ENCODE measurements at regions not wholly inside any gene's neighbourhood (a gene's known extent, or its start where the extent isn't known, plus 50 kb on each side); places are given as distances from the start of the nearest gene placed in this dataset.

GRCh38 chr2:126832014-126832413 lies 66.7 kb upstream of the TEX51 start:
- Histone ChIP-seq H3K27ac (ENCODE audit: low read depth, low read length) (no peak overlapping the region), H3K36me3 (ENCODE audit: control insufficient read depth in 1 of 2, insufficient read depth in 2 of 2, low read length in 2 of 2) (no peaks in the 10 kb centered on the region), H3K4me1 (ENCODE audit: control insufficient read depth in 1 of 2, insufficient read depth in 2 of 2, low read length in 2 of 2) (no peaks in the 10 kb centered on the region), H3K4me3 (ENCODE audit: low read depth in 1 of 2, low read length in 2 of 2) (no peak overlapping the region), H3K27me3 (ENCODE audit: control insufficient read depth in 1 of 2, insufficient read depth in 2 of 2, low read length in 2 of 2) (peaks cover 0 to 7% of the 10 kb centered on the region in 2 donors), H3K9ac (ENCODE audit: low read depth in 1 of 2, low read length in 2 of 2) (no peak overlapping the region), H3K9me3 (ENCODE audit: control insufficient read depth in 1 of 2, low read length in 2 of 2) (no peaks in the 10 kb centered on the region)

GRCh38 chr2:126832757-126833156 lies 65.9 kb upstream of the TEX51 start:
- Histone ChIP-seq H3K27me3 (ENCODE audit: control insufficient read depth in 1 of 2, insufficient read depth in 2 of 2, low read length in 2 of 2) (peaks cover 0 to 7% of the 10 kb centered on the region in 2 donors), H3K9ac (ENCODE audit: low read depth in 1 of 2, low read length in 2 of 2) (no peak overlapping the region), H3K27ac (ENCODE audit: low read depth, low read length) (no peak overlapping the region), H3K4me3 (ENCODE audit: low read depth in 1 of 2, low read length in 2 of 2) (no peak overlapping the region), H3K36me3 (ENCODE audit: control insufficient read depth in 1 of 2, insufficient read depth in 2 of 2, low read length in 2 of 2) (no peaks in the 10 kb centered on the region), H3K4me1 (ENCODE audit: control insufficient read depth in 1 of 2, insufficient read depth in 2 of 2, low read length in 2 of 2) (no peaks in the 10 kb centered on the region), H3K9me3 (ENCODE audit: control insufficient read depth in 1 of 2, low read length in 2 of 2) (no peaks in the 10 kb centered on the region)

DNA sequence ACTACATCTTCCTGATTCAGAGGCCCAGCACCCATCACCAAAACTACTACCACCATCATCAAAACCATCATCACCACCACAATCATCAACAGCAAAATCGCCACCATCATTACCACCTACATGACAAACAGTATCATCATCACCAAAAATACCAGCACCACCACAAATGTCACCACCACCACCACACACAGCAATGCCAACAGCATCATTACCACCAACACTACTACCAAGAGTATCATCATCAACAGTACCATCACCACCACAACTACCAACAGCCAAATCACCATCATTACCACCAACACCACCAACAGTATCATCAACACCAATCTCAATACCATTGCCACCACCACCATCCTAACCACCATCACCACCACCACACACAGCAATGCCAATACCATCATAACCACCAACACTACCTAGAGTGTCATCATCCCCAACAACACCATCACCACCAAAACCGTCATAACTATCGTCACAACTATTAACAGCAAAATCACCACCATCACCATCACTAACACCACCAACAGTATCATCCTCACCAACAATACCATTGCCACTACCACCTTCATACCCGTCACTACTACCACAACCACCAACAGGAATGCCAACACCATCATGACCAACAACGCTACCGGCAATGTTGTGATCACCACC lies 64.6 kb upstream of the TEX51 start:
- H3K27me3 ChIP-seq (ENCODE audit: control insufficient read depth in 1 of 2, insufficient read depth in 2 of 2, low read length in 2 of 2), result peaks cover 0 to 6% of the 10 kb centered on the region in 2 donors
- H3K27ac ChIP-seq (ENCODE audit: low read depth, low read length), result no peak overlapping the region
- no peaks in the 10 kb centered on the region for H3K9me3 ChIP-seq (ENCODE audit: control insufficient read depth in 1 of 2, low read length in 2 of 2)
- no peaks in the 10 kb centered on the region for H3K36me3 ChIP-seq (ENCODE audit: control insufficient read depth in 1 of 2, insufficient read depth in 2 of 2, low read length in 2 of 2)
- H3K4me1 ChIP-seq (ENCODE audit: control insufficient read depth in 1 of 2, insufficient read depth in 2 of 2, low read length in 2 of 2), result no peaks in the 10 kb centered on the region
- H3K9ac ChIP-seq (ENCODE audit: low read depth in 1 of 2, low read length in 2 of 2), result no peak overlapping the region
- H3K4me3 ChIP-seq (ENCODE audit: low read depth in 1 of 2, low read length in 2 of 2), result no peak overlapping the region

DNA sequence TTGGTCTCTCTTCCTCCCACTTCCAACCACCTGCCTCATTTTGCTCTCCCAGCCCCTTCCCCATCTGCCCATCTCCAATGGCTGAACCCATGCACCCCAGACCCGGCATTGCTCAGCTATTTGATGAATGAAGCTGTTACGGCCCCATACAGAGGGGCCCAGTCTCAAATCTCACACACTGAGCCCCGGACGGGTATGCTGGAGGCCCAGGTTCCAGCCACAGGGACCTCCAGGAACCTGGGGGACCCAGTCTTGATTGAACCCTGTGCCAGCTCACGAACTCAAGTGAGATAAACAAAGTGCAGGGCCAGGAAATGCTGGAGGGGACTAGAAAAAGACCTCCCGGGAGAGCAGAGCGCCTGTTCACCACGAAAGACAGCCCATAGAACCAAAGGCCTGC lies 63.4 kb upstream of the TEX51 start:
- Histone ChIP-seq H3K9ac (ENCODE audit: low read depth in 1 of 2, low read length in 2 of 2) (no peak overlapping the region), H3K27me3 (ENCODE audit: control insufficient read depth in 1 of 2, insufficient read depth in 2 of 2, low read length in 2 of 2) (no peaks in the 10 kb centered on the region), H3K36me3 (ENCODE audit: control insufficient read depth in 1 of 2, insufficient read depth in 2 of 2, low read length in 2 of 2) (no peaks in the 10 kb centered on the region), H3K4me1 (ENCODE audit: control insufficient read depth in 1 of 2, insufficient read depth in 2 of 2, low read length in 2 of 2) (no peaks in the 10 kb centered on the region), H3K27ac (ENCODE audit: low read depth, low read length) (no peak overlapping the region), H3K9me3 (ENCODE audit: control insufficient read depth in 1 of 2, low read length in 2 of 2) (no peaks in the 10 kb centered on the region), H3K4me3 (ENCODE audit: low read depth in 1 of 2, low read length in 2 of 2) (no peak overlapping the region)

GRCh38 chr2:126835831-126836230 lies 62.9 kb upstream of the TEX51 start:
- H3K4me3 ChIP-seq (ENCODE audit: low read depth in 1 of 2, low read length in 2 of 2), result no peak overlapping the region
- no peaks in the 10 kb centered on the region for H3K4me1 ChIP-seq (ENCODE audit: control insufficient read depth in 1 of 2, insufficient read depth in 2 of 2, low read length in 2 of 2)
- H3K9me3 ChIP-seq (ENCODE audit: control insufficient read depth in 1 of 2, low read length in 2 of 2), result no peaks in the 10 kb centered on the region
- no peak overlapping the region for H3K9ac ChIP-seq (ENCODE audit: low read depth in 1 of 2, low read length in 2 of 2)
- H3K27me3 ChIP-seq (ENCODE audit: control insufficient read depth in 1 of 2, insufficient read depth in 2 of 2, low read length in 2 of 2), result no peaks in the 10 kb centered on the region
- no peak overlapping the region for H3K27ac ChIP-seq (ENCODE audit: low read depth, low read length)
- no peaks in the 10 kb centered on the region for H3K36me3 ChIP-seq (ENCODE audit: control insufficient read depth in 1 of 2, insufficient read depth in 2 of 2, low read length in 2 of 2)

GRCh38 chr2:126836761-126837679 lies 61.7 kb upstream of the TEX51 start:
- H3K27ac ChIP-seq (ENCODE audit: low read depth, low read length), result no peak overlapping the region
- no peaks in the 10 kb centered on the region for H3K9me3 ChIP-seq (ENCODE audit: control insufficient read depth in 1 of 2, low read length in 2 of 2)
- H3K9ac ChIP-seq (ENCODE audit: low read depth in 1 of 2, low read length in 2 of 2), result no peak overlapping the region
- H3K4me3 ChIP-seq (ENCODE audit: low read depth in 1 of 2, low read length in 2 of 2), result no peak overlapping the region
- no peaks in the 10 kb centered on the region for H3K4me1 ChIP-seq (ENCODE audit: control insufficient read depth in 1 of 2, insufficient read depth in 2 of 2, low read length in 2 of 2)
- H3K27me3 ChIP-seq (ENCODE audit: control insufficient read depth in 1 of 2, insufficient read depth in 2 of 2, low read length in 2 of 2), result no peaks in the 10 kb centered on the region
- H3K36me3 ChIP-seq (ENCODE audit: control insufficient read depth in 1 of 2, insufficient read depth in 2 of 2, low read length in 2 of 2), result no peaks in the 10 kb centered on the region

DNA sequence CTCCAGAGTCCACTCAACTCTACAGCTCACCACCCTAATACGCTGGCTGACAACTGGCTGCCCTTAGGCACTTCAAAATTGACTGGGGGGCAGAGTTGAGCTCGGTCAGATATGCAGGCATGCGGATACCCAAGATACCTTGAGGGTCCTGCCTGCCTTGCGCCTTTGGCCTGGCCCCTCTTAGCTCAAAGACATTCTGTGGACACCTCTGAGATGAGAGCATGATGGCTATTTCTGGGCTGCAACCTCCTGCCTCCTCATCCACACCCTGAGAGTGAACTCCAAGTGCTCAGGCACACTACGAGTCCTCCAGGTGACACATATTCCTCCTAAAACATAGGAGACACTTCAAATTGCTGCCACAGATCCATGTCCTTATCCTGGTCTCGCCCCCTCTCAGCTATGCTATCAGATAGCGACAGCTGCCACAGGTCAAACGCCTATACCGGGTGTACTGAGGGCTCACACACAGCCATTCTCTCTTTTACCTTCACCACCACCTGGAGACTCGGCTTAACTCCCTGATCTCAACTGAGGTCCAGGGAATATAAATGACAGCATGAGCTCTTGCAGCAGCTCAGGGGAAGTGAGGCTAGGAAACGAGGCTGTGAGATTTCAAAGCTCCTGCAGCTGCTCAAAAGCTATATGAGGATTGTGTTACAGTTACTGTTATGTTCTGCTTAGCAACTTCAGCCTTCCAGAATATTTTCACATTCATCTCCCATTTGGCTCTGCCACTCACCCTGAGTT lies 60.5 kb upstream of the TEX51 start:
- Histone ChIP-seq H3K9me3 (ENCODE audit: control insufficient read depth in 1 of 2, low read length in 2 of 2) (no peaks in the 10 kb centered on the region), H3K27me3 (ENCODE audit: control insufficient read depth in 1 of 2, insufficient read depth in 2 of 2, low read length in 2 of 2) (no peaks in the 10 kb centered on the region), H3K27ac (ENCODE audit: low read depth, low read length) (no peak overlapping the region), H3K9ac (ENCODE audit: low read depth in 1 of 2, low read length in 2 of 2) (no peak overlapping the region), H3K4me3 (ENCODE audit: low read depth in 1 of 2, low read length in 2 of 2) (no peak overlapping the region), H3K36me3 (ENCODE audit: control insufficient read depth in 1 of 2, insufficient read depth in 2 of 2, low read length in 2 of 2) (no peaks in the 10 kb centered on the region), H3K4me1 (ENCODE audit: control insufficient read depth in 1 of 2, insufficient read depth in 2 of 2, low read length in 2 of 2) (no peaks in the 10 kb centered on the region)

DNA sequence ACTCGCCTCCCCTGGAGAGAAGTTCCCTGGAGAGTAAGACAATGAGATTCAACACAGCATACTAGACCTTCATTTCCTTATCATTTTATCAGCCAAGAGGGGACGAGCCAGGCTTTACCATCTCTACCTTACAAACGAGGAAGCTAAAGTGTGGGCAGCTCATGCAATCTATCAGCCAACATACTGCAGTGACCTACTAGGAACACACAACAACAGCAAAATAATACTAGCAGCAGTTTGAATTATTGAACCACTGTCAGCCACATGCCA lies 60.0 kb upstream of the TEX51 start:
- Histone ChIP-seq H3K27ac (ENCODE audit: low read depth, low read length) (no peak overlapping the region), H3K36me3 (ENCODE audit: control insufficient read depth in 1 of 2, insufficient read depth in 2 of 2, low read length in 2 of 2) (no peaks in the 10 kb centered on the region), H3K27me3 (ENCODE audit: control insufficient read depth in 1 of 2, insufficient read depth in 2 of 2, low read length in 2 of 2) (no peaks in the 10 kb centered on the region), H3K9me3 (ENCODE audit: control insufficient read depth in 1 of 2, low read length in 2 of 2) (no peaks in the 10 kb centered on the region), H3K9ac (ENCODE audit: low read depth in 1 of 2, low read length in 2 of 2) (no peak overlapping the region), H3K4me3 (ENCODE audit: low read depth in 1 of 2, low read length in 2 of 2) (no peak overlapping the region), H3K4me1 (ENCODE audit: control insufficient read depth in 1 of 2, insufficient read depth in 2 of 2, low read length in 2 of 2) (no peaks in the 10 kb centered on the region)

- Histone ChIP-seq H3K27me3 (ENCODE audit: control insufficient read depth in 1 of 2, insufficient read depth in 2 of 2, low read length in 2 of 2) (no peaks in the 10 kb centered on the region), H3K4me3 (ENCODE audit: low read depth in 1 of 2, low read length in 2 of 2) (no peak overlapping the region), H3K9ac (ENCODE audit: low read depth in 1 of 2, low read length in 2 of 2) (no peak overlapping the region), H3K27ac (ENCODE audit: low read depth, low read length) (no peak overlapping the region), H3K4me1 (ENCODE audit: control insufficient read depth in 1 of 2, insufficient read depth in 2 of 2, low read length in 2 of 2) (no peaks in the 10 kb centered on the region), H3K36me3 (ENCODE audit: control insufficient read depth in 1 of 2, insufficient read depth in 2 of 2, low read length in 2 of 2) (no peaks in the 10 kb centered on the region), H3K9me3 (ENCODE audit: control insufficient read depth in 1 of 2, low read length in 2 of 2) (no peaks in the 10 kb centered on the region)
Measured at GRCh38 chr2:126839796-126840195, 58.9 kb upstream of the TEX51 start.

DNA sequence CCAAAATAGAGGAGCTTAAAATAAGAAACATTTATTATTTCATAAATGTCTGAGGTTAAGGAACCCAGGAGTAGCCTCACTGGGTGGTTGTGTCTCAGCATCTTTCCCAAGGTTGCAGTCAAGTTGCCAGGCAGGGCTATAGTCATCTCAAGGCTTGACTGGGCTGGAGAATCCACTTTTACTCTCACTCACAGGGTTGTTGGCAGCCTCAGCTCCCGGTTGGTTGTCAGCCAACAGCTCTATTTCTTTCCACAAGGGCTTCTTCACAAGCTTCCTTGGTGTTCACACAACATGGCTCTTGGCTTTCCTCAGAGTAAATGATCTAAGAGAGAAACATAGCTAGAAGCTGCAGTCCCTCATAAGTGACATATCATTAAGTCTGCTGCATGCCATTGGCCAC lies 55.6 kb upstream of the TEX51 start:
- H3K4me3 ChIP-seq (ENCODE audit: low read depth in 1 of 2, low read length in 2 of 2), result no peak overlapping the region
- no peaks in the 10 kb centered on the region for H3K4me1 ChIP-seq (ENCODE audit: control insufficient read depth in 1 of 2, insufficient read depth in 2 of 2, low read length in 2 of 2)
- no peak overlapping the region for H3K27ac ChIP-seq (ENCODE audit: low read depth, low read length)
- H3K9ac ChIP-seq (ENCODE audit: low read depth in 1 of 2, low read length in 2 of 2), result no peak overlapping the region
- H3K36me3 ChIP-seq (ENCODE audit: control insufficient read depth in 1 of 2, insufficient read depth in 2 of 2, low read length in 2 of 2), result no peaks in the 10 kb centered on the region
- no peaks in the 10 kb centered on the region for H3K9me3 ChIP-seq (ENCODE audit: control insufficient read depth in 1 of 2, low read length in 2 of 2)
- H3K27me3 ChIP-seq (ENCODE audit: control insufficient read depth in 1 of 2, insufficient read depth in 2 of 2, low read length in 2 of 2), result no peaks in the 10 kb centered on the region
